GM21447 (cell line): ENCODE measurements at regions not wholly inside any gene's neighbourhood (a gene's known extent, or its start where the extent isn't known, plus 50 kb on each side); places are given as distances from the start of the nearest gene placed in this dataset.

Experiments
- ATAC-seq: cut with Tn5 transposase; IDR thresholded peaks from one replicate; pipeline ENCODE4 v1.9.1; 2021; ENCODE audit not compliant: unreplicated experiment

GRCh38 chr2:225735844-225736243, 336.3 kb downstream of the NYAP2 start:
- no peak for ATAC-seq

- no peak for ATAC-seq
Observed at GRCh38 chr2:225725726-225726125, 326.2 kb downstream of the NYAP2 start.
